Muscle of leg (tissue), 3 donors: ENCODE measurements at regions not wholly inside any gene's neighbourhood (a gene's known extent, or its start where the extent isn't known, plus 50 kb on each side); places are given as distances from the start of the nearest gene placed in this dataset.
A peak's percentile ranks its signal among the peaks of the same experiment; 100 is the strongest.

Experiments used
- DNase-seq: peaks from one replicate; pipeline ENCODE4 v3.0.0; 2013
- H3K27ac ChIP-seq: one replicate; pipeline ENCODE4 v1.5.1; 2013; ENCODE audit warnings: mild to moderate bottlenecking, low read length, control low read depth
- H3K27me3 ChIP-seq: one replicate; pipeline ENCODE4 v1.6.1; 2013; ENCODE audit warnings: low read length; ENCODE audit not compliant: control insufficient read depth, insufficient read depth
- H3K36me3 ChIP-seq: one replicate; pipeline ENCODE4 v1.6.1; 2013; ENCODE audit warnings: low read length; ENCODE audit not compliant: control insufficient read depth, insufficient read depth
- H3K4me1 ChIP-seq: one replicate; pipeline ENCODE4 v1.6.1; 2013; ENCODE audit warnings: low read length; ENCODE audit not compliant: control insufficient read depth, insufficient read depth
- H3K4me3 ChIP-seq: one replicate; pipeline ENCODE4 v1.5.1; 2013; ENCODE audit warnings: low read length, control low read depth
- H3K9me3 ChIP-seq: replicated peaks from 2 replicates; pipeline ENCODE4 v1.6.1; 2013; ENCODE audit warnings: low read depth, low read length; ENCODE audit not compliant: control insufficient read depth
- whole genome bisulfite sequencing: methylation state at CpG from one replicate; pipeline ENCODE4 v1.1.5; 2013; ENCODE audit warnings: missing lambda C conversion rate; ENCODE audit not compliant: insufficient coverage; 5-methylcytosine and 5-hydroxymethylcytosine counted together

GRCh38 chr18:8978394-8978793 is 124.1 kb upstream of the NDUFV2 start:
- no peak for DNase-seq
- Histone ChIP-seq H3K36me3 (no peaks in the 10 kb centered on the region), H3K4me3 (no peak overlapping the region), H3K27me3 (no peaks in the 10 kb centered on the region), H3K4me1 (peaks cover 11% of the 10 kb centered on the region), H3K9me3 (no peaks in the 10 kb centered on the region), H3K27ac (no peak overlapping the region)
- 20% methylated on average over 2 of the region's 6 CpGs for WGBS

GRCh38 chr18:8979258-8979988 is 123.1 kb upstream of the NDUFV2 start:
- DNase-seq = no peak
- Histone ChIP-seq H3K4me3 (no peak overlapping the region), H3K27me3 (no peaks in the 10 kb centered on the region), H3K9me3 (no peaks in the 10 kb centered on the region), H3K27ac (no peak overlapping the region), H3K36me3 (no peaks in the 10 kb centered on the region), H3K4me1 (peaks cover 12% of the 10 kb centered on the region)
- 80% methylated on average over 1 of the region's 3 CpGs for WGBS

- no peaks in the 10 kb centered on the region for H3K27me3 ChIP-seq
- no peaks in the 10 kb centered on the region for H3K36me3 ChIP-seq
- H3K4me1 ChIP-seq = peaks cover 12% of the 10 kb centered on the region
- H3K9me3 ChIP-seq = no peaks in the 10 kb centered on the region
- no peak for DNase-seq
- no peak overlapping the region for H3K27ac ChIP-seq
- no peak overlapping the region for H3K4me3 ChIP-seq
- WGBS = 90% methylated on average over 2 of the region's 6 CpGs
Observed at GRCh38 chr18:8980496-8980895, 122.0 kb upstream of the NDUFV2 start.

- 62% methylated on average over 3 of the region's 6 CpGs for WGBS
- H3K36me3 ChIP-seq = no peaks in the 10 kb centered on the region
- no peak overlapping the region for H3K4me3 ChIP-seq
- no peaks in the 10 kb centered on the region for H3K9me3 ChIP-seq
- peaks cover 12% of the 10 kb centered on the region for H3K4me1 ChIP-seq
- H3K27me3 ChIP-seq = no peaks in the 10 kb centered on the region
- no peak for DNase-seq
- H3K27ac ChIP-seq = no peak overlapping the region
Observed at GRCh38 chr18:8980918-8981317, 121.6 kb upstream of the NDUFV2 start.

GRCh38 chr18:8982416-8983183 is 119.9 kb upstream of the NDUFV2 start:
- Histone ChIP-seq H3K4me3 (no peak overlapping the region), H3K27ac (peak overlapping the region; percentile 35), H3K9me3 (no peaks in the 10 kb centered on the region), H3K4me1 (peaks cover 12% of the 10 kb centered on the region), H3K27me3 (no peaks in the 10 kb centered on the region), H3K36me3 (no peaks in the 10 kb centered on the region)
- peak; percentile 81 for DNase-seq
- WGBS = 26% methylated on average over 4 of the region's 13 CpGs

GRCh38 chr18:8983195-8983594 is 119.3 kb upstream of the NDUFV2 start:
- H3K27ac ChIP-seq = peak overlapping the region; percentile 35
- H3K4me3 ChIP-seq = no peak overlapping the region
- 67% methylated on average over 1 of the region's 1 CpG for WGBS
- no peaks in the 10 kb centered on the region for H3K27me3 ChIP-seq
- DNase-seq = peak; percentile 49
- no peaks in the 10 kb centered on the region for H3K36me3 ChIP-seq
- no peaks in the 10 kb centered on the region for H3K9me3 ChIP-seq
- H3K4me1 ChIP-seq = peaks cover 12% of the 10 kb centered on the region

- WGBS = no CpG with 5 or more reads among the region's 4 CpGs
- Histone ChIP-seq H3K9me3 (no peaks in the 10 kb centered on the region), H3K4me3 (no peak overlapping the region), H3K4me1 (peaks cover 12% of the 10 kb centered on the region), H3K27ac (no peak overlapping the region), H3K36me3 (no peaks in the 10 kb centered on the region), H3K27me3 (no peaks in the 10 kb centered on the region)
- DNase-seq = no peak
Observed at GRCh38 chr18:8984131-8984721, 118.3 kb upstream of the NDUFV2 start.

GRCh38 chr18:8987241-8987640 is 115.3 kb upstream of the NDUFV2 start:
- Histone ChIP-seq H3K4me3 (no peak overlapping the region), H3K9me3 (no peaks in the 10 kb centered on the region), H3K27me3 (no peaks in the 10 kb centered on the region), H3K36me3 (no peaks in the 10 kb centered on the region), H3K27ac (no peak overlapping the region), H3K4me1 (peaks cover 23% of the 10 kb centered on the region)
- no peak for DNase-seq
- WGBS = 26% methylated on average over 6 of the region's 6 CpGs

- 12% methylated on average over 8 of the region's 10 CpGs for WGBS
- Histone ChIP-seq H3K4me1 (peaks cover 12% of the 10 kb centered on the region), H3K9me3 (no peaks in the 10 kb centered on the region), H3K27ac (no peak overlapping the region), H3K36me3 (no peaks in the 10 kb centered on the region), H3K27me3 (no peaks in the 10 kb centered on the region), H3K4me3 (no peak overlapping the region)
- DNase-seq = peak; percentile 59
Observed at GRCh38 chr18:8988260-8988871, 114.1 kb upstream of the NDUFV2 start.

GRCh38 chr18:8989017-8989416 is 113.5 kb upstream of the NDUFV2 start:
- Histone ChIP-seq H3K4me3 (no peak overlapping the region), H3K36me3 (no peaks in the 10 kb centered on the region), H3K27me3 (no peaks in the 10 kb centered on the region), H3K4me1 (peaks cover 11% of the 10 kb centered on the region), H3K9me3 (no peaks in the 10 kb centered on the region), H3K27ac (no peak overlapping the region)
- no peak for DNase-seq
- 82% methylated on average over 4 of the region's 5 CpGs for WGBS
